ENCODE measurements at regions not wholly inside any gene's neighbourhood (a gene's known extent, or its start where the extent isn't known, plus 50 kb on each side); places are given as distances from the start of the nearest gene placed in this dataset.

DNA sequence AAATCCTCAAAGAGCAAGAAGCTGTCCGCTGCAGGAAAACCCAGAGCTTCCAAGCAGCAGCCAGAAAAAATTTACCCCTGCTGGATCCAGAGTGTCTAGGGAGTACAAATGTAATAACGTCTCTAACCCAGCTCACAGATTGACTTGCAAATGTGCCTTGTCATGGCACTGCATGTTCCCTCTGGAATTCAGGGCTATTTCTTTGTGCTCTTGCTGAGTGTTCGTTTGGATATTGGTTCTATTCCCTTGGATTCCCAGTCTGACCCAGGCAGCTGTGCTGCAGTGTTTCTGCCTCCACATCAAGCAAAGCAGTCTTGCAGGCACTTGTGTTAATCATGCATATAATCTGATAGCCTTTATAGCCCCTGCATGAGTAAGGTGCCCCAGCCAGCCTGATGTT, 209.9 kb upstream of the GHITM start:
- 48 to 59% methylated on average over 3 of the region's 3 CpGs for whole genome bisulfite sequencing, 2 donors

GRCh38 chr10:83931669-83932068, 207.6 kb upstream of the GHITM start:
- no peak for DNase-seq
- Histone ChIP-seq H3K9me3 (no peaks in the 10 kb centered on the region), H3K27me3 (no peaks in the 10 kb centered on the region), H3K27ac (no peak overlapping the region), H3K4me3 (replicated peaks in 1 of 3) (no peak overlapping the region), H3K4me1 (no peaks in the 10 kb centered on the region), H3K36me3 (no peaks in the 10 kb centered on the region)
- intact Hi-C loops (cut with DNase I) = no loop called here
- TF ChIP-seq, protein P1, sequence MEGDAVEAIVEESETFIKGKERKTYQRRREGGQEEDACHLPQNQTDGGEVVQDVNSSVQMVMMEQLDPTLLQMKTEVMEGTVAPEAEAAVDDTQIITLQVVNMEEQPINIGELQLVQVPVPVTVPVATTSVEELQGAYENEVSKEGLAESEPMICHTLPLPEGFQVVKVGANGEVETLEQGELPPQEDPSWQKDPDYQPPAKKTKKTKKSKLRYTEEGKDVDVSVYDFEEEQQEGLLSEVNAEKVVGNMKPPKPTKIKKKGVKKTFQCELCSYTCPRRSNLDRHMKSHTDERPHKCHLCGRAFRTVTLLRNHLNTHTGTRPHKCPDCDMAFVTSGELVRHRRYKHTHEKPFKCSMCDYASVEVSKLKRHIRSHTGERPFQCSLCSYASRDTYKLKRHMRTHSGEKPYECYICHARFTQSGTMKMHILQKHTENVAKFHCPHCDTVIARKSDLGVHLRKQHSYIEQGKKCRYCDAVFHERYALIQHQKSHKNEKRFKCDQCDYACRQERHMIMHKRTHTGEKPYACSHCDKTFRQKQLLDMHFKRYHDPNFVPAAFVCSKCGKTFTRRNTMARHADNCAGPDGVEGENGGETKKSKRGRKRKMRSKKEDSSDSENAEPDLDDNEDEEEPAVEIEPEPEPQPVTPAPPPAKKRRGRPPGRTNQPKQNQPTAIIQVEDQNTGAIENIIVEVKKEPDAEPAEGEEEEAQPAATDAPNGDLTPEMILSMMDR (IDR thresholded peaks at IDR 0.05) = no peak
- no peak for TF ChIP-seq POLR2A (IDR thresholded peaks at IDR 0.05)
- 72 to 91% methylated on average over 3 of the region's 3 CpGs for WGBS, 2 donors

More for the DNA sequence above, 209.9 kb upstream of the GHITM start:
- DNase-seq = no peak
- no peaks in the 10 kb centered on the region for H3K4me1 ChIP-seq
- H3K9me3 ChIP-seq = no peaks in the 10 kb centered on the region
- no peak overlapping the region for H3K27ac ChIP-seq
- H3K4me3 ChIP-seq (replicated peaks in 1 of 3) = no peak overlapping the region
- intact Hi-C loops (cut with DNase I) = no loop called here
- H3K36me3 ChIP-seq = no peaks in the 10 kb centered on the region
- TF ChIP-seq POLR2A (IDR thresholded peaks at IDR 0.05) = no peak
- TF ChIP-seq, protein P1 (IDR thresholded peaks at IDR 0.05) = no peak
- H3K27me3 ChIP-seq = no peaks in the 10 kb centered on the region

GRCh38 chr10:83932245-83932644, 207.1 kb upstream of the GHITM start:
- Histone ChIP-seq H3K4me3 (replicated peaks in 1 of 3) (no peak overlapping the region), H3K9me3 (no peaks in the 10 kb centered on the region), H3K27me3 (no peaks in the 10 kb centered on the region), H3K4me1 (no peaks in the 10 kb centered on the region), H3K27ac (no peak overlapping the region), H3K36me3 (no peaks in the 10 kb centered on the region)
- intact Hi-C loops (cut with DNase I) = no loop called here
- 92 to 93% methylated on average over 2 of the region's 2 CpGs for WGBS, 2 donors
- no peak for TF ChIP-seq POLR2A (IDR thresholded peaks at IDR 0.05)
- TF ChIP-seq, protein P1 (IDR thresholded peaks at IDR 0.05) = no peak
- no peak for DNase-seq

GRCh38 chr10:83934062-83934461, 205.2 kb upstream of the GHITM start:
- no peaks in the 10 kb centered on the region for H3K4me1 ChIP-seq
- no peaks in the 10 kb centered on the region for H3K9me3 ChIP-seq
- H3K27me3 ChIP-seq = no peaks in the 10 kb centered on the region
- H3K4me3 ChIP-seq (replicated peaks in 1 of 3) = no peak overlapping the region
- H3K36me3 ChIP-seq = no peaks in the 10 kb centered on the region
- 73 to 74% methylated on average over 3 of the region's 3 CpGs for WGBS, 2 donors
- no peak overlapping the region for H3K27ac ChIP-seq
- intact Hi-C loops (cut with DNase I) = no loop called here
- no peak for DNase-seq
- TF ChIP-seq POLR2A (IDR thresholded peaks at IDR 0.05) = no peak
- TF ChIP-seq, protein P1 (IDR thresholded peaks at IDR 0.05) = no peak

DNA sequence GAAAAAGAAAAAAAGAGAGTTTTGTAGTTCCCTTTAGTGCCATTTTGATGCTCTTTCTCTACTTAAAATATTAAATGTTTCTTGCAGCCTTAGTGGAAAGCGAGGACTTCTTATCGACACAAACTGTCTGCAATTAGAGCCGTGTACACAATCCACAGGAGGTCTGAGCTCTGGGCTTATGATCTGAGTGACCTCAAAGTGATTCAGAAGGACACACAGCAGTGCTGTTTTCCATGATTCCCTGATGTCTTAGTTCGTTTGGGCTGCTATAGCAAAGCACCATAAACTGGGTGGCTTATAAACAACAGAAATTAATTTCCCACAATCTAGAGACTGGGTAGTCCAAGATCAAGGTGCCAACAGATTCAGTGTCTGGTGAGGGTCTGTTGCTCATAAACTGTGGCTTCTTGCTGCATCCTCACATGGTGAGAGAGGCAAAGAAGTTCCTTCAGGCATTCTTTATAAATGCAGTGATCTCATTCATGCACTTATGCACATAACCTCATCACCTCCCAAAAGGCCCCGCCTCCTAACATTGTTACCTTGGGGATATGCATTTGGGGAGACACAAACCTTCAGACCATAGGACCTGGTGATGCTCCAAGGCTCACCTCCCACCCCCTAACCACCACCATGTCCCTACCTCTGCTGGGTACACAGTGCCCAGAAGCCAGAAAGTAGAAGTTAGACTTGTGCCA, 204.5 kb upstream of the GHITM start:
- no peak for TF ChIP-seq POLR2A (IDR thresholded peaks at IDR 0.05)
- TF ChIP-seq, protein P1 (IDR thresholded peaks at IDR 0.05) = no peak
- Histone ChIP-seq H3K27me3 (no peaks in the 10 kb centered on the region), H3K27ac (no peak overlapping the region), H3K36me3 (no peaks in the 10 kb centered on the region), H3K9me3 (no peaks in the 10 kb centered on the region), H3K4me3 (replicated peaks in 1 of 3) (no peak overlapping the region), H3K4me1 (no peaks in the 10 kb centered on the region)
- no peak for DNase-seq
- intact Hi-C loops (cut with DNase I) = no loop called here
- 81 to 84% methylated on average over 5 of the region's 5 CpGs for WGBS, 2 donors

Data from thyroid gland (tissue), 4 donors.